OCI-M2 (cell line): ENCODE measurements at regions not wholly inside any gene's neighbourhood (a gene's known extent, or its start where the extent isn't known, plus 50 kb on each side); places are given as distances from the start of the nearest gene placed in this dataset.

Experiments
- DNase-seq: peaks from one replicate; lab custom pipeline; 2025; ENCODE audit not compliant: unreplicated experiment; lab: John Stamatoyannopoulos, UW

GRCh38 chr5:72036951-72037350, 70.3 kb upstream of the MAP1B start:
- no peak for DNase-seq

- DNase-seq: no peak
Measured at GRCh38 chr5:72040513-72040912, 66.8 kb upstream of the MAP1B start.

GRCh38 chr5:72041654-72042053, 65.6 kb upstream of the MAP1B start:
- DNase-seq: no peak

- DNase-seq: no peak
Measured at GRCh38 chr5:72042097-72042496, 65.2 kb upstream of the MAP1B start.

- DNase-seq: no peak
Measured at GRCh38 chr5:72045692-72046091, 61.6 kb upstream of the MAP1B start.

- DNase-seq: no peak
Measured at GRCh38 chr5:72046106-72046505, 61.2 kb upstream of the MAP1B start.

GRCh38 chr5:72055636-72056035, 51.6 kb upstream of the MAP1B start:
- no peak for DNase-seq
